Neuronal stem cell (in vitro differentiated cells): ENCODE measurements at regions not wholly inside any gene's neighbourhood (a gene's known extent, or its start where the extent isn't known, plus 50 kb on each side); places are given as distances from the start of the nearest gene placed in this dataset.

Experiments used
- DNase-seq: peaks from one replicate; pipeline ENCODE4 v3.0.0-alpha.2; 2013; ENCODE audit warnings: low spot score
- H2AFZ ChIP-seq: one replicate; pipeline ENCODE4 v1.6.1; 2013; ENCODE audit warnings: mild to moderate bottlenecking, low read length, inconsistent platforms
- H2AK5ac ChIP-seq: 2 replicates; pipeline ENCODE4 v1.6.1; 2013; ENCODE audit warnings: low read depth, mild to moderate bottlenecking, inconsistent platforms, low read length, moderate library complexity, mixed read lengths
- H2BK120ac ChIP-seq: 2 replicates; pipeline ENCODE4 v1.6.1; 2013; ENCODE audit warnings: low read depth, mild to moderate bottlenecking, inconsistent platforms, low read length, moderate library complexity, mixed read lengths
- H2BK12ac ChIP-seq: one replicate; pipeline ENCODE4 v1.6.1; 2013; ENCODE audit warnings: low read length, inconsistent platforms
- H2BK15ac ChIP-seq: 2 replicates; pipeline ENCODE4 v1.6.1; 2013; ENCODE audit warnings: mild to moderate bottlenecking, low read length, inconsistent platforms, mixed read lengths
- H2BK5ac ChIP-seq: one replicate; pipeline ENCODE4 v1.6.1; 2013; ENCODE audit warnings: inconsistent platforms, mild to moderate bottlenecking, low read length, moderate library complexity
- H3K14ac ChIP-seq: one replicate; pipeline ENCODE4 v1.6.1; 2013; ENCODE audit warnings: low read length, inconsistent platforms
- H3K18ac ChIP-seq: 2 replicates; pipeline ENCODE4 v1.6.1; 2013; ENCODE audit warnings: low read length, inconsistent platforms
- H3K23ac ChIP-seq: 2 replicates; pipeline ENCODE4 v1.6.1; 2013; ENCODE audit warnings: low read depth, mild to moderate bottlenecking, mixed read lengths, low read length, inconsistent platforms; ENCODE audit not compliant: poor library complexity
- H3K27ac ChIP-seq: replicated peaks from 3 replicates; pipeline ENCODE4 v1.5.1; 2013; ENCODE audit warnings: low read length, inconsistent platforms
- H3K27me3 ChIP-seq, 3 experiments: 2 replicates each; pipeline ENCODE4 v1.6.1; 2013; ENCODE audit warnings: low read length in 3 of 3, mild to moderate bottlenecking in 2 of 3, inconsistent platforms in 1 of 3, low read depth in 1 of 3, mixed read lengths in 1 of 3, moderate library complexity in 1 of 3; ENCODE audit not compliant: control insufficient read depth in 3 of 3, insufficient read depth in 3 of 3
- H3K36me3 ChIP-seq, 2 donors: replicated peaks in 1 of 2; 2 replicates each; pipeline ENCODE4 v1.6.1; 2013; ENCODE audit warnings: low read length in 2 of 2; ENCODE audit not compliant: control insufficient read depth in 2 of 2, insufficient read depth in 2 of 2
- H3K4ac ChIP-seq: 2 replicates; pipeline ENCODE4 v1.6.1; 2013; ENCODE audit warnings: inconsistent platforms, mild to moderate bottlenecking, low read length, moderate library complexity
- H3K4me1 ChIP-seq, 2 donors: 1 replicate in 1 of 2; 2 replicates in 1 of 2; pipeline ENCODE4 v1.6.1; 2013; ENCODE audit warnings: low read length in 2 of 2, low read depth in 1 of 2; ENCODE audit not compliant: control insufficient read depth in 2 of 2, insufficient read depth in 1 of 2
- H3K4me2 ChIP-seq: one replicate; pipeline ENCODE4 v1.6.1; 2013; ENCODE audit warnings: mild to moderate bottlenecking, low read length, inconsistent platforms; ENCODE audit not compliant: insufficient read depth, poor library complexity, severe bottlenecking
- H3K4me3 ChIP-seq, 2 donors: 2 replicates each; pipeline ENCODE4 v1.5.1; 2013; ENCODE audit warnings: low read length in 2 of 2, mild to moderate bottlenecking in 2 of 2, inconsistent platforms in 1 of 2, moderate library complexity in 1 of 2
- H3K79me1 ChIP-seq: one replicate; pipeline ENCODE4 v1.6.1; 2013; ENCODE audit warnings: low read depth, mild to moderate bottlenecking, inconsistent platforms, low read length, moderate library complexity
- H3K9ac ChIP-seq: one replicate; pipeline ENCODE4 v1.6.1; 2013; ENCODE audit warnings: mild to moderate bottlenecking, low read depth, low read length, inconsistent platforms; ENCODE audit not compliant: poor library complexity
- H3K9me3 ChIP-seq, 2 donors: replicated peaks in 1 of 2; 2 replicates each; pipeline versions ENCODE3 to v1.6.1; 2013; ENCODE audit warnings: low read length in 2 of 2, mild to moderate bottlenecking in 2 of 2, inconsistent platforms in 1 of 2, low read depth in 1 of 2, mixed read lengths in 1 of 2, moderate library complexity in 1 of 2; ENCODE audit not compliant: control insufficient read depth in 2 of 2, insufficient read depth in 1 of 2
- H4K8ac ChIP-seq: one replicate; pipeline ENCODE4 v1.6.1; 2013; ENCODE audit warnings: low read depth, mild to moderate bottlenecking, inconsistent platforms, low read length, moderate library complexity
- H4K91ac ChIP-seq: one replicate; pipeline ENCODE4 v1.6.1; 2013; ENCODE audit warnings: low read length, low read depth, mild to moderate bottlenecking, inconsistent platforms; ENCODE audit not compliant: poor library complexity
- WGBS, 2 donors: extraction: QIAGEN DNeasy Blood & Tissue Kit; methylation state at CpG; one replicate each; pipeline ENCODE4 v1.1.7; 2013; ENCODE audit warnings: missing lambda C conversion rate in 2 of 2, mixed read lengths in 1 of 2; ENCODE audit not compliant: insufficient read length in 2 of 2, insufficient replicate concordance in 1 of 2; ENCODE audit errors: extremely low coverage in 2 of 2; 5-methylcytosine and 5-hydroxymethylcytosine counted together

- no peaks in the 10 kb centered on the region for H3K36me3 ChIP-seq
- no CpG with 5 or more reads among the region's 2 CpGs for WGBS, 2 donors
- H4K8ac ChIP-seq: no peak overlapping the region
- no peak overlapping the region for H3K23ac ChIP-seq
- no peak overlapping the region for H2BK5ac ChIP-seq
- H2AFZ ChIP-seq: no peak overlapping the region
- DNase-seq: no peak
- H3K9ac ChIP-seq: no peak overlapping the region
- H3K18ac ChIP-seq: no peak overlapping the region
- no peak overlapping the region for H2BK12ac ChIP-seq
- no peak overlapping the region for H2BK120ac ChIP-seq
- H3K4me1 ChIP-seq: peaks cover 0 to 2% of the 10 kb centered on the region in 2 donors
- no peak overlapping the region for H3K4ac ChIP-seq
- H4K91ac ChIP-seq: no peak overlapping the region
- no peaks in the 10 kb centered on the region for H3K79me1 ChIP-seq
- H2AK5ac ChIP-seq: no peak overlapping the region
- no peak overlapping the region for H2BK15ac ChIP-seq
- H3K4me3 ChIP-seq: no peak overlapping the region
- no peak overlapping the region for H3K4me2 ChIP-seq
- no peak overlapping the region for H3K14ac ChIP-seq
- no peaks in the 10 kb centered on the region for H3K9me3 ChIP-seq
- no peak overlapping the region for H3K27ac ChIP-seq
- no peaks in the 10 kb centered on the region for H3K27me3 ChIP-seq
Measured at GRCh38 chr15:61768131-61768530, 292.1 kb downstream of the VPS13C start.

- Histone ChIP-seq H3K4ac (no peak overlapping the region), H2BK5ac (no peak overlapping the region), H3K18ac (no peak overlapping the region), H2AK5ac (no peak overlapping the region), H4K91ac (no peak overlapping the region), H2AFZ (no peak overlapping the region), H2BK120ac (no peak overlapping the region), H3K14ac (no peak overlapping the region), H3K27me3 (no peaks in the 10 kb centered on the region), H3K4me2 (no peak overlapping the region), H3K9ac (no peak overlapping the region), H3K4me1 (peaks cover 0 to 2% of the 10 kb centered on the region in 2 donors), H3K27ac (no peak overlapping the region), H3K79me1 (no peaks in the 10 kb centered on the region), H3K4me3 (no peak overlapping the region), H3K9me3 (no peaks in the 10 kb centered on the region), H4K8ac (no peak overlapping the region), H3K23ac (no peak overlapping the region), H2BK12ac (no peak overlapping the region), H2BK15ac (no peak overlapping the region), H3K36me3 (no peaks in the 10 kb centered on the region)
- DNase-seq: no peak
- no CpG with 5 or more reads among the region's 6 CpGs for WGBS, 2 donors
Measured at GRCh38 chr15:61764981-61765380, 295.3 kb downstream of the VPS13C start.

GRCh38 chr15:61764141-61764540 lies 296.1 kb downstream of the VPS13C start:
- no peaks in the 10 kb centered on the region for H3K27me3 ChIP-seq
- WGBS, 2 donors: no CpG with 5 or more reads among the region's 3 CpGs
- H3K9ac ChIP-seq: no peak overlapping the region

DNA sequence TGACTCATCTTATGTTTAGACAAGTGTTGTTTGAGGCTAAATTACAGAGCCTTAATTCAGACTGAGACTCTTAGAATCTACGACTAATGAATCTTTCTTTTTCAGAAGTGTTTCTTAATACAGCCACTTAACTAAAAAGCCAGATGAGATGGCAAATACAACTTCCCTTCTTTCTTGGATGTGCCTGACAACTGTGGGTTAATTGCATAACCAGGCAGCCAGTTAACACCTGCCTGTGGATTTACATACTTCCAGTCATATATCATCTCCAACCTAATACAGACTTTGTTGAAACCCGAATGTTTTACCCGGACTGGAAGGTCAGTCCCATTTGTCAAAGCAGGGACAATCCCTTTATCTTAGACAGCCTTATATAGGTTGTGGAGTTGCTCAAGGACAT lies 297.6 kb downstream of the VPS13C start:
- no CpG with 5 or more reads among the region's 3 CpGs for WGBS, 2 donors

More at GRCh38 chr15:61764141-61764540, 296.1 kb downstream of the VPS13C start:
- DNase-seq: no peak
- no peak overlapping the region for H2AK5ac ChIP-seq
- H4K8ac ChIP-seq: no peak overlapping the region
- H3K4ac ChIP-seq: no peak overlapping the region
- no peak overlapping the region for H3K18ac ChIP-seq
- H3K4me1 ChIP-seq: peaks cover 0 to 2% of the 10 kb centered on the region in 2 donors
- H4K91ac ChIP-seq: no peak overlapping the region
- H2BK12ac ChIP-seq: no peak overlapping the region
- no peak overlapping the region for H2AFZ ChIP-seq
- H2BK5ac ChIP-seq: no peak overlapping the region
- no peak overlapping the region for H3K27ac ChIP-seq
- no peak overlapping the region for H3K4me2 ChIP-seq
- no peak overlapping the region for H2BK120ac ChIP-seq
- H3K4me3 ChIP-seq: no peak overlapping the region
- no peak overlapping the region for H2BK15ac ChIP-seq
- H3K14ac ChIP-seq: no peak overlapping the region
- H3K23ac ChIP-seq: no peak overlapping the region
- no peaks in the 10 kb centered on the region for H3K36me3 ChIP-seq
- no peaks in the 10 kb centered on the region for H3K79me1 ChIP-seq
- no peaks in the 10 kb centered on the region for H3K9me3 ChIP-seq

More for the DNA sequence above, 297.6 kb downstream of the VPS13C start:
- Histone ChIP-seq H3K23ac (no peak overlapping the region), H3K4ac (no peak overlapping the region), H2BK15ac (no peak overlapping the region), H3K4me3 (no peak overlapping the region), H4K8ac (no peak overlapping the region), H3K79me1 (no peaks in the 10 kb centered on the region), H2AK5ac (no peak overlapping the region), H3K36me3 (no peaks in the 10 kb centered on the region), H3K4me2 (no peak overlapping the region), H3K14ac (no peak overlapping the region), H3K4me1 (peaks cover 0 to 2% of the 10 kb centered on the region in 2 donors), H2BK5ac (no peak overlapping the region), H4K91ac (no peak overlapping the region), H3K9ac (no peak overlapping the region), H3K18ac (no peak overlapping the region), H3K27me3 (no peaks in the 10 kb centered on the region), H2BK120ac (no peak overlapping the region), H2AFZ (no peak overlapping the region), H3K9me3 (no peaks in the 10 kb centered on the region), H3K27ac (no peak overlapping the region), H2BK12ac (no peak overlapping the region)
- DNase-seq: no peak
